A549 (cell line): ENCODE measurements at regions not wholly inside any gene's neighbourhood (a gene's known extent, or its start where the extent isn't known, plus 50 kb on each side); places are given as distances from the start of the nearest gene placed in this dataset.

Experiments used
- ATAC-seq, 2 experiments: fragments of 200-7000 bp in 1 of 2; fragments of >200 bp in 1 of 2; cut with Nextera tagmentation in 1 of 2; cut with Tn5 transposase in 1 of 2; 3 replicates each; pipeline versions ENCODE4 v1.8.0 to v1.9.1; 2018 to 2020; ENCODE audit warnings: mild to moderate bottlenecking in 1 of 2, moderate library complexity in 1 of 2
- CTCF ChIA-PET: fragments of 300-600 bp; sonication (Branson Sonifier 250); formaldehyde crosslinking; extraction: SDS; loops from one replicate; lab custom pipeline; 2021; ENCODE audit warnings: antibody characterized with exemption, inconsistent platforms; lab: Yijun Ruan, JAX
- POLR2A ChIA-PET: fragments of 350-600 bp; formaldehyde crosslinking; extraction: SDS; loops from one replicate; lab custom pipeline; 2021; ENCODE audit warnings: antibody characterized with exemption, inconsistent platforms; lab: Yijun Ruan, JAX
- DNase-seq, 2 experiments: peaks; one replicate each; pipeline versions ENCODE4 v3.0.0 to v3.0.0-alpha.2; 2011 to 2016; ENCODE audit warnings: low read depth in 1 of 2, low spot score in 1 of 2
- FAIRE-seq: peaks from 2 replicates; lab custom pipeline; 2011; peaks lifted over from hg19 to GRCh38; lab: Jason Lieb, UNC
- H3K27ac ChIP-seq, 2 experiments: fragments of >200 bp; sonication (Bioruptor Twin); formaldehyde crosslinking; 3 replicates each; pipeline ENCODE4 v1.5.1; 2016 to 2017
- H3K4me1 ChIP-seq: fragments of >200 bp; sonication (Bioruptor Twin); formaldehyde crosslinking; 3 replicates; pipeline ENCODE4 v1.6.1; 2016
- H3K4me2 ChIP-seq: fragments of >200 bp; sonication (Bioruptor Twin); formaldehyde crosslinking; 3 replicates; pipeline ENCODE4 v1.6.1; 2016
- H3K4me3 ChIP-seq: fragments of >200 bp; sonication (Bioruptor Twin); formaldehyde crosslinking; 3 replicates; pipeline ENCODE4 v1.5.1; 2016
- H3K9me3 ChIP-seq: fragments of >200 bp; sonication (Bioruptor Twin); formaldehyde crosslinking; 3 replicates; pipeline ENCODE4 v1.6.1; 2016
- BHLHE40 ChIP-seq: IDR thresholded peaks from 2 replicates; pipeline ENCODE4 v1.6.1; 2012; ENCODE audit warnings: low read depth, low read length, inconsistent platforms
- CBX2 ChIP-seq: fragments of 200-600 bp; sonication (generic); IDR thresholded peaks from 2 replicates; pipeline ENCODE4 v1.6.1; 2016; ENCODE audit warnings: low read depth, mild to moderate bottlenecking, borderline replicate concordance
- CEBPB ChIP-seq, 2 experiments: fragments of >200 bp in 1 of 2; sonication (Bioruptor Twin) in 1 of 2; formaldehyde crosslinking in 1 of 2; IDR thresholded peaks; 2 replicates each; pipeline ENCODE4 v1.6.1; 2012 to 2016
- FOSB ChIP-seq: fragments of 250-450 bp; sonication (Bioruptor Pico); IDR thresholded peaks from 2 replicates; pipeline ENCODE4 v1.5.0; 2020; ENCODE audit warnings: mild to moderate bottlenecking, moderate library complexity
- FOSL2 ChIP-seq, 2 experiments: fragments of 450-650 bp in 1 of 2; fragments of >200 bp in 1 of 2; sonication (Bioruptor Twin) in 1 of 2; formaldehyde crosslinking; IDR thresholded peaks; 2 replicates each; pipeline versions ENCODE4 v1.5.0 to v1.6.1; 2016 to 2020; ENCODE audit warnings: mild to moderate bottlenecking in 1 of 2, moderate library complexity in 1 of 2
- GATA3 ChIP-seq: IDR thresholded peaks from 2 replicates; pipeline ENCODE4 v1.6.1; 2012; ENCODE audit warnings: borderline replicate concordance
- HDAC2 ChIP-seq: fragments of 200-600 bp; sonication (generic); IDR thresholded peaks from 2 replicates; pipeline ENCODE4 v1.6.1; 2016
- HEYL ChIP-seq: fragments of 250-450 bp; sonication (Bioruptor Pico); IDR thresholded peaks from 2 replicates; pipeline ENCODE4 v1.8.0; 2021; ENCODE audit warnings: mild to moderate bottlenecking, moderate library complexity
- HOXA7 ChIP-seq: fragments of 250-450 bp; sonication (Bioruptor Pico); IDR thresholded peaks from 2 replicates; pipeline ENCODE4 v1.5.0; 2020; ENCODE audit warnings: mild to moderate bottlenecking, moderate library complexity
- HOXB5 ChIP-seq: fragments of 250-450 bp; sonication (Bioruptor Pico); IDR thresholded peaks from 2 replicates; pipeline ENCODE4 v1.5.0; 2020; ENCODE audit warnings: mild to moderate bottlenecking, moderate library complexity
- JUNB ChIP-seq: fragments of >200 bp; sonication (Bioruptor Twin); formaldehyde crosslinking; IDR thresholded peaks from 2 replicates; pipeline ENCODE4 v1.6.1; 2016
- KDM1A ChIP-seq: fragments of 200-600 bp; sonication (generic); IDR thresholded peaks from 2 replicates; pipeline ENCODE4 v1.6.1; 2016; ENCODE audit warnings: low read depth, mild to moderate bottlenecking
- KDM5A ChIP-seq: fragments of 200-600 bp; sonication (generic); IDR thresholded peaks from 2 replicates; pipeline ENCODE4 v1.6.1; 2016; ENCODE audit warnings: antibody characterized with exemption, mild to moderate bottlenecking
- MAFK ChIP-seq: fragments of 450-650 bp; IDR thresholded peaks from 2 replicates; pipeline ENCODE4 v1.6.1; 2014; ENCODE audit not compliant: partially characterized antibody
- NFE2L2 ChIP-seq: fragments of 150-350 bp; conservative IDR thresholded peaks from 2 replicates; pipeline ENCODE4 v1.6.1; 2014; ENCODE audit warnings: low read length
- RARB ChIP-seq: fragments of 250-450 bp; sonication (Bioruptor Pico); IDR thresholded peaks from 2 replicates; pipeline ENCODE4 v1.8.0; 2021; ENCODE audit warnings: mild to moderate bottlenecking, moderate library complexity
- RCOR1 ChIP-seq: fragments of 150-350 bp; IDR thresholded peaks from 2 replicates; pipeline ENCODE4 v1.6.1; 2014; ENCODE audit warnings: antibody characterized with exemption, low read length, low read depth
- RFX5 ChIP-seq: fragments of 450-650 bp; IDR thresholded peaks from 2 replicates; pipeline ENCODE4 v1.7.1; 2014; ENCODE audit warnings: antibody characterized with exemption, mild to moderate bottlenecking, moderate library complexity
- TP53 ChIP-seq: fragments of 250-450 bp; sonication (Bioruptor Pico); IDR thresholded peaks from 2 replicates; pipeline ENCODE4 v1.5.0; 2021; ENCODE audit warnings: mild to moderate bottlenecking, moderate library complexity
- ZFP36 ChIP-seq: fragments of 450-650 bp; IDR thresholded peaks from 2 replicates; pipeline ENCODE4 v1.6.1; 2014; ENCODE audit warnings: borderline replicate concordance; ENCODE audit not compliant: partially characterized antibody
- ZNF302 ChIP-seq: fragments of 250-450 bp; sonication (Bioruptor Pico); IDR thresholded peaks from 2 replicates; pipeline ENCODE4 v1.9.0; 2021; ENCODE audit warnings: inconsistent platforms, mild to moderate bottlenecking, moderate library complexity
- ZSCAN20 ChIP-seq: fragments of 250-450 bp; sonication (Bioruptor Pico); IDR thresholded peaks from 2 replicates; pipeline ENCODE4 v1.8.0; 2022; ENCODE audit warnings: mild to moderate bottlenecking, moderate library complexity
- WGBS: methylation state at CpG from one replicate; pipeline ENCODE4 v1.1.6; 2017; ENCODE audit errors: missing lambda C conversion rate; 5-methylcytosine and 5-hydroxymethylcytosine counted together
- TF ChIP-seq, protein P1 (sequence below): fragments of 150-350 bp; IDR thresholded peaks from 2 replicates; pipeline ENCODE4 v1.6.1; 2014; ENCODE audit warnings: low read depth, mild to moderate bottlenecking, low read length
- TF ChIP-seq, protein P2 (sequence below): fragments of >200 bp; sonication (Bioruptor Twin); formaldehyde crosslinking; IDR thresholded peaks from 3 replicates; pipeline ENCODE4 v1.6.1; 2016
- TF ChIP-seq, protein P3 (sequence below): fragments of 250-450 bp; sonication (Bioruptor Pico); IDR thresholded peaks from 2 replicates; pipeline ENCODE4 v1.5.0; 2020; ENCODE audit warnings: low read depth, mild to moderate bottlenecking, moderate library complexity
- TF ChIP-seq, protein P4 (sequence below): fragments of >200 bp; sonication (Bioruptor Twin); formaldehyde crosslinking; IDR thresholded peaks from 3 replicates; pipeline ENCODE4 v1.5.1; 2016
- TF ChIP-seq, protein P5 (sequence below): IDR thresholded peaks from 2 replicates; pipeline ENCODE4 v1.6.1; 2012
- TF ChIP-seq, protein P6 (sequence below): IDR thresholded peaks from 2 replicates; pipeline ENCODE4 v1.6.1; 2012
- TF ChIP-seq, protein P7 (sequence below): fragments of 250-450 bp; sonication (Bioruptor Pico); IDR thresholded peaks from 2 replicates; pipeline ENCODE4 v1.5.0; 2021; ENCODE audit warnings: mild to moderate bottlenecking, moderate library complexity, borderline replicate concordance

DNA sequence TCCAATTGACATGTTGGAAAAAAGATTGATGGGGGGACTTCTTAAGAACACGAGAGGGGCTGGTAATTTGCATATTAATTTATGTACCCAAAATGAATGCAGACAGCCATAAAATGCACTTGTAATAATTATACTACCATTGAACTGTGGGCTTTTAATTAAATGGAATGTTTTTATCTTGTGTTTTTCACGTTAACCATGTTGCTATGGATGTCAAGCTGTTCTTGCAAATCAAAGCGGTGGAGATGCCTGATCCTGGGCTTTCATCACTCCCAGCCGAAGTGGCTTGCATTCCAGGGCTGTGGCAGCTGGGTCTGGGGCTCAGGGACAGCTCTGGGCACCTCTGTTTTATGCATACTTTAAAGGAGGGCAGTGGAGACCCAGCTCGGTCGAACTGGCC lies 179.4 kb upstream of the TMTC4 start:
- no peak overlapping the region for H3K4me3 ChIP-seq
- H3K4me2 ChIP-seq = no peak overlapping the region
- CTCF ChIA-PET = no interaction called here
- no peak for TF ChIP-seq ZFP36
- TF ChIP-seq TP53 (CRISPR knock-in tag) = no peak
- no peak for TF ChIP-seq FOSL2 (IDR thresholded peaks at IDR 0.05)
- TF ChIP-seq FOSL2 (CRISPR knock-in tag; IDR thresholded peaks at IDR 0.05) = no peak
- no peak for TF ChIP-seq NFE2L2
- no peak for TF ChIP-seq CBX2
- no peak for TF ChIP-seq FOSB (CRISPR knock-in tag)
- TF ChIP-seq, protein P1, sequence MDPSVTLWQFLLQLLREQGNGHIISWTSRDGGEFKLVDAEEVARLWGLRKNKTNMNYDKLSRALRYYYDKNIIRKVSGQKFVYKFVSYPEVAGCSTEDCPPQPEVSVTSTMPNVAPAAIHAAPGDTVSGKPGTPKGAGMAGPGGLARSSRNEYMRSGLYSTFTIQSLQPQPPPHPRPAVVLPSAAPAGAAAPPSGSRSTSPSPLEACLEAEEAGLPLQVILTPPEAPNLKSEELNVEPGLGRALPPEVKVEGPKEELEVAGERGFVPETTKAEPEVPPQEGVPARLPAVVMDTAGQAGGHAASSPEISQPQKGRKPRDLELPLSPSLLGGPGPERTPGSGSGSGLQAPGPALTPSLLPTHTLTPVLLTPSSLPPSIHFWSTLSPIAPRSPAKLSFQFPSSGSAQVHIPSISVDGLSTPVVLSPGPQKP = no peak
- no peak for TF ChIP-seq ZNF302 (CRISPR knock-in tag)
- TF ChIP-seq HEYL (CRISPR knock-in tag) = no peak
- TF ChIP-seq, protein P2, sequence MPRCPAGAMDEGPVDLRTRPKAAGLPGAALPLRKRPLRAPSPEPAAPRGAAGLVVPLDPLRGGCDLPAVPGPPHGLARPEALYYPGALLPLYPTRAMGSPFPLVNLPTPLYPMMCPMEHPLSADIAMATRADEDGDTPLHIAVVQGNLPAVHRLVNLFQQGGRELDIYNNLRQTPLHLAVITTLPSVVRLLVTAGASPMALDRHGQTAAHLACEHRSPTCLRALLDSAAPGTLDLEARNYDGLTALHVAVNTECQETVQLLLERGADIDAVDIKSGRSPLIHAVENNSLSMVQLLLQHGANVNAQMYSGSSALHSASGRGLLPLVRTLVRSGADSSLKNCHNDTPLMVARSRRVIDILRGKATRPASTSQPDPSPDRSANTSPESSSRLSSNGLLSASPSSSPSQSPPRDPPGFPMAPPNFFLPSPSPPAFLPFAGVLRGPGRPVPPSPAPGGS = no peak
- TF ChIP-seq, protein P3, sequence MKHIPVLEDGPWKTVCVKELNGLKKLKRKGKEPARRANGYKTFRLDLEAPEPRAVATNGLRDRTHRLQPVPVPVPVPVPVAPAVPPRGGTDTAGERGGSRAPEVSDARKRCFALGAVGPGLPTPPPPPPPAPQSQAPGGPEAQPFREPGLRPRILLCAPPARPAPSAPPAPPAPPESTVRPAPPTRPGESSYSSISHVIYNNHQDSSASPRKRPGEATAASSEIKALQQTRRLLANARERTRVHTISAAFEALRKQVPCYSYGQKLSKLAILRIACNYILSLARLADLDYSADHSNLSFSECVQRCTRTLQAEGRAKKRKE (CRISPR knock-in tag) = no peak
- TF ChIP-seq, protein P4, sequence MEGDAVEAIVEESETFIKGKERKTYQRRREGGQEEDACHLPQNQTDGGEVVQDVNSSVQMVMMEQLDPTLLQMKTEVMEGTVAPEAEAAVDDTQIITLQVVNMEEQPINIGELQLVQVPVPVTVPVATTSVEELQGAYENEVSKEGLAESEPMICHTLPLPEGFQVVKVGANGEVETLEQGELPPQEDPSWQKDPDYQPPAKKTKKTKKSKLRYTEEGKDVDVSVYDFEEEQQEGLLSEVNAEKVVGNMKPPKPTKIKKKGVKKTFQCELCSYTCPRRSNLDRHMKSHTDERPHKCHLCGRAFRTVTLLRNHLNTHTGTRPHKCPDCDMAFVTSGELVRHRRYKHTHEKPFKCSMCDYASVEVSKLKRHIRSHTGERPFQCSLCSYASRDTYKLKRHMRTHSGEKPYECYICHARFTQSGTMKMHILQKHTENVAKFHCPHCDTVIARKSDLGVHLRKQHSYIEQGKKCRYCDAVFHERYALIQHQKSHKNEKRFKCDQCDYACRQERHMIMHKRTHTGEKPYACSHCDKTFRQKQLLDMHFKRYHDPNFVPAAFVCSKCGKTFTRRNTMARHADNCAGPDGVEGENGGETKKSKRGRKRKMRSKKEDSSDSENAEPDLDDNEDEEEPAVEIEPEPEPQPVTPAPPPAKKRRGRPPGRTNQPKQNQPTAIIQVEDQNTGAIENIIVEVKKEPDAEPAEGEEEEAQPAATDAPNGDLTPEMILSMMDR = no peak
- TF ChIP-seq KDM5A = no peak
- no peak for TF ChIP-seq RARB (CRISPR knock-in tag)
- TF ChIP-seq HOXB5 (CRISPR knock-in tag) = no peak
- TF ChIP-seq GATA3 = no peak
- TF ChIP-seq RCOR1 = no peak
- TF ChIP-seq, protein P5, sequence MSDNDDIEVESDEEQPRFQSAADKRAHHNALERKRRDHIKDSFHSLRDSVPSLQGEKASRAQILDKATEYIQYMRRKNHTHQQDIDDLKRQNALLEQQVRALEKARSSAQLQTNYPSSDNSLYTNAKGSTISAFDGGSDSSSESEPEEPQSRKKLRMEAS = no peak
- TF ChIP-seq, protein P6, sequence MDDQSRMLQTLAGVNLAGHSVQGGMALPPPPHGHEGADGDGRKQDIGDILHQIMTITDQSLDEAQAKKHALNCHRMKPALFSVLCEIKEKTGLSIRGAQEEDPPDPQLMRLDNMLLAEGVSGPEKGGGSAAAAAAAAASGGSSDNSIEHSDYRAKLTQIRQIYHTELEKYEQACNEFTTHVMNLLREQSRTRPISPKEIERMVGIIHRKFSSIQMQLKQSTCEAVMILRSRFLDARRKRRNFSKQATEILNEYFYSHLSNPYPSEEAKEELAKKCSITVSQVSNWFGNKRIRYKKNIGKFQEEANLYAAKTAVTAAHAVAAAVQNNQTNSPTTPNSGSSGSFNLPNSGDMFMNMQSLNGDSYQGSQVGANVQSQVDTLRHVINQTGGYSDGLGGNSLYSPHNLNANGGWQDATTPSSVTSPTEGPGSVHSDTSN = no peak
- no peak for TF ChIP-seq BHLHE40
- no peak overlapping the region for H3K27ac ChIP-seq
- FAIRE-seq = no peak
- 14% methylated on average over 5 of the region's 6 CpGs for WGBS
- H3K4me1 ChIP-seq = no peaks in the 10 kb centered on the region
- DNase-seq = no peak
- no peak for ATAC-seq
- POLR2A ChIA-PET = no interaction called here
- no peaks in the 10 kb centered on the region for H3K9me3 ChIP-seq

DNA sequence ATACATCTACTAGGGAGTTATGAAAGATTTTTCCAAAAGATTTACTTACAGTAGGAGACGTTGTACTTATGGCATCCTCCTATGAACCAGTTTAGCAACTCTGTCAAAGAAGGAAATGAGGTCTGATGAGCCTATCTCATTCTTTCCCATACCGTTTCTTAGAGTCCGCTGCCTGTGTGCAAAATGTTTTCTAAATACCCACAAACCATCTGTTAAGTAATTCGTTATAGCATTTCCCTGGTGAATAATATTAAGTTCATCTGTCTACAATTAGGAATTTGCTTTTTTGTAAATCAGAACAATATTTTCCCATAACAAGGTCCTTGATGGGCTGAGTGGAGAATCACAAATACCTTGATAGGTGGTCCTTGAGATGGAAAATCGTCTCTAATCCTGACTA lies 178.8 kb upstream of the TMTC4 start:
- WGBS = 17% methylated on average over 5 of the region's 5 CpGs
- POLR2A ChIA-PET = no interaction called here
- CTCF ChIA-PET = no interaction called here
- FAIRE-seq (no peak), DNase-seq (no peak), ATAC-seq (no peak)
- Histone ChIP-seq H3K4me2 (no peak overlapping the region), H3K4me1 (no peaks in the 10 kb centered on the region), H3K27ac (no peak overlapping the region), H3K9me3 (no peaks in the 10 kb centered on the region), H3K4me3 (no peak overlapping the region)
- TF ChIP-seq JUNB (no peak), HDAC2 (no peak), FOSL2 (IDR thresholded peaks at IDR 0.05) (no peak), FOSL2 (CRISPR knock-in tag; IDR thresholded peaks at IDR 0.05) (no peak), ZSCAN20 (CRISPR knock-in tag) (no peak), RFX5 (no peak), MAFK (no peak), KDM1A (no peak), CEBPB (IDR thresholded peaks at IDR 0.05) (no peak), HOXA7 (CRISPR knock-in tag) (no peak)
- TF ChIP-seq, protein P2 = no peak
- TF ChIP-seq, protein P7, sequence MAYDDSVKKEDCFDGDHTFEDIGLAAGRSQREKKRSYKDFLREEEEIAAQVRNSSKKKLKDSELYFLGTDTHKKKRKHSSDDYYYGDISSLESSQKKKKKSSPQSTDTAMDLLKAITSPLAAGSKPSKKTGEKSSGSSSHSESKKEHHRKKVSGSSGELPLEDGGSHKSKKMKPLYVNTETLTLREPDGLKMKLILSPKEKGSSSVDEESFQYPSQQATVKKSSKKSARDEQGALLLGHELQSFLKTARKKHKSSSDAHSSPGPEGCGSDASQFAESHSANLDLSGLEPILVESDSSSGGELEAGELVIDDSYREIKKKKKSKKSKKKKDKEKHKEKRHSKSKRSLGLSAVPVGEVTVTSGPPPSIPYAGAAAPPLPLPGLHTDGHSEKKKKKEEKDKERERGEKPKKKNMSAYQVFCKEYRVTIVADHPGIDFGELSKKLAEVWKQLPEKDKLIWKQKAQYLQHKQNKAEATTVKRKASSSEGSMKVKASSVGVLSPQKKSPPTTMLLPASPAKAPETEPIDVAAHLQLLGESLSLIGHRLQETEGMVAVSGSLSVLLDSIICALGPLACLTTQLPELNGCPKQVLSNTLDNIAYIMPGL (CRISPR knock-in tag) = no peak
- TF ChIP-seq, protein P6 = no peak
